Urothelium cell line (cell line): ENCODE measurements at regions not wholly inside any gene's neighbourhood (a gene's known extent, or its start where the extent isn't known, plus 50 kb on each side); places are given as distances from the start of the nearest gene placed in this dataset.

Source experiments
- DNase-seq: peaks from one replicate; pipeline ENCODE4 v3.0.0; 2011; ENCODE audit warnings: low spot score, mixed read lengths
- FAIRE-seq: peaks from 2 replicates; lab custom pipeline; 2011; peaks lifted over from hg19 to GRCh38; lab: Jason Lieb, UNC

GRCh38 chr7:132672200-132672990 lies 96.1 kb upstream of the PLXNA4 start:
- DNase-seq: no peak
- FAIRE-seq: no peak

- DNase-seq (no peak), FAIRE-seq (no peak)
Observed at GRCh38 chr7:132666774-132667172, 90.5 kb upstream of the PLXNA4 start.

GRCh38 chr7:132666071-132666773 lies 90.0 kb upstream of the PLXNA4 start:
- FAIRE-seq (no peak), DNase-seq (no peak)

- FAIRE-seq: no peak
- no peak for DNase-seq
Observed at GRCh38 chr7:132656846-132657776, 80.8 kb upstream of the PLXNA4 start.

- no peak for DNase-seq
- no peak for FAIRE-seq
Observed at GRCh38 chr7:132656341-132656740, 80.1 kb upstream of the PLXNA4 start.

GRCh38 chr7:132655131-132655727 lies 79.0 kb upstream of the PLXNA4 start:
- DNase-seq (no peak), FAIRE-seq (no peak)

- DNase-seq (no peak), FAIRE-seq (no peak)
Observed at GRCh38 chr7:132654150-132654549, 77.9 kb upstream of the PLXNA4 start.

- DNase-seq: no peak
- FAIRE-seq: no peak
Observed at GRCh38 chr7:132653366-132653930, 77.2 kb upstream of the PLXNA4 start.

GRCh38 chr7:132652507-132652906 lies 76.2 kb upstream of the PLXNA4 start:
- no peak for FAIRE-seq
- DNase-seq: no peak

GRCh38 chr7:132650498-132650897 lies 74.2 kb upstream of the PLXNA4 start:
- DNase-seq: peak; percentile 21

GRCh38 chr7:132647311-132647710 lies 71.0 kb upstream of the PLXNA4 start:
- FAIRE-seq: no peak
- no peak for DNase-seq

More at GRCh38 chr7:132650498-132650897, 74.2 kb upstream of the PLXNA4 start:
- no peak for FAIRE-seq

GRCh38 chr7:132646052-132646451 lies 69.8 kb upstream of the PLXNA4 start:
- FAIRE-seq (no peak), DNase-seq (peak; percentile 14)

- FAIRE-seq (no peak), DNase-seq (no peak)
Observed at GRCh38 chr7:132643302-132643701, 67.0 kb upstream of the PLXNA4 start.

- no peak for DNase-seq
- no peak for FAIRE-seq
Observed at GRCh38 chr7:132641238-132641637, 65.0 kb upstream of the PLXNA4 start.

GRCh38 chr7:132639983-132640382 lies 63.7 kb upstream of the PLXNA4 start:
- no peak for DNase-seq
- no peak for FAIRE-seq

- no peak for FAIRE-seq
- no peak for DNase-seq
Observed at GRCh38 chr7:132638000-132638399, 61.7 kb upstream of the PLXNA4 start.

GRCh38 chr7:132636581-132636980 lies 60.3 kb upstream of the PLXNA4 start:
- no peak for FAIRE-seq

GRCh38 chr7:132635127-132635526 lies 58.9 kb upstream of the PLXNA4 start:
- FAIRE-seq: no peak
- no peak for DNase-seq

More at GRCh38 chr7:132636581-132636980, 60.3 kb upstream of the PLXNA4 start:
- DNase-seq: no peak

GRCh38 chr7:132630834-132631233 lies 54.6 kb upstream of the PLXNA4 start:
- FAIRE-seq (no peak), DNase-seq (no peak)
